ENCODE measurements at regions not wholly inside any gene's neighbourhood (a gene's known extent, or its start where the extent isn't known, plus 50 kb on each side); places are given as distances from the start of the nearest gene placed in this dataset.

DNA sequence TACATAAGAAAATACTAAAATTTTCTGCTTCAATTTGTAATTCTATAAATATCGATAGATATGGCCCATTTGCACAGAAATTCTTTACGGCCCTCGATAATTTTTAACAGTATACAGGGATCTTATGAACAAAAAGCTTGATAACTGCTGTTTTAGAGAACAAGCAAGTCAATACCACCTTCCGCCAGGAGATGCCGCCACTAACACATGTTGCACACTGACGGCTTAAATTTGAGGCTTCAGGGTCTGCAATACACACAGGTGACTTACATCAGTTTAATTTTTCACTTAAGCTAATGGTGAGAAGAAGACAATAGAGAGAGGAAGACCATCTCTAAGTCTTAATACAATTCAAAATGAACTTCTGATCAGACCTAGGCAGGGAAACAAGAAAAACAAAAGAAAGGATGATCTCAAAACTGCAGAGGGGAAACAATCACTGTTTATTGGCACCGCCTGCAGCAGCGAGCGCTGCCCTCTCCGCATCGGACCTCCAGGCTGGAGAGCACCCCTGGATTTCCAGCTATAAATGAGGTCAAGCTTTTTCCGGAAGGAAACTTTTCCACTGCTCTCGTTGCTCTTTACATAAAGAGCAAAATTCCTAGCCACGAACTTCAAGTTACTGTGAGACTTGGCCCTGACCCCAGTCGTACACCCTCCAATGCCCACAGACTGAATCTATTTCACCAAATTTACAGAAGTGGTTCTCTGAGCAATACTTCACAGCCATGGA, 53.9 kb downstream of the OTOR start:
- DNase-seq (ENCODE audit: low read depth) = peak; percentile 28

DNA sequence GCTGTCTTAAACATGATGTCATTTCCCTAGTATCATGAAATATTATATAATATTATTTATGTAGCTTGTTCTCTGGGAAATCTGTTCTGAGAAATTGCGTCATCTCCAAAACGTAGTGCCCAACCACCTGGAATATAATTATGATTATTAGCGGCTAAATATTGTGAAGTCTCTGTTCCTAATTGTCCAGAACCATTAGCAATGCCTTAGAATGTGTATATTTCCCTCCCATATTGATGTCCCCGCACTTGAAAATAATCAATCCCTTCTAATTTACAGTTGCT, 54.4 kb downstream of the OTOR start:
- no peak for DNase-seq (ENCODE audit: low read depth)

DNA sequence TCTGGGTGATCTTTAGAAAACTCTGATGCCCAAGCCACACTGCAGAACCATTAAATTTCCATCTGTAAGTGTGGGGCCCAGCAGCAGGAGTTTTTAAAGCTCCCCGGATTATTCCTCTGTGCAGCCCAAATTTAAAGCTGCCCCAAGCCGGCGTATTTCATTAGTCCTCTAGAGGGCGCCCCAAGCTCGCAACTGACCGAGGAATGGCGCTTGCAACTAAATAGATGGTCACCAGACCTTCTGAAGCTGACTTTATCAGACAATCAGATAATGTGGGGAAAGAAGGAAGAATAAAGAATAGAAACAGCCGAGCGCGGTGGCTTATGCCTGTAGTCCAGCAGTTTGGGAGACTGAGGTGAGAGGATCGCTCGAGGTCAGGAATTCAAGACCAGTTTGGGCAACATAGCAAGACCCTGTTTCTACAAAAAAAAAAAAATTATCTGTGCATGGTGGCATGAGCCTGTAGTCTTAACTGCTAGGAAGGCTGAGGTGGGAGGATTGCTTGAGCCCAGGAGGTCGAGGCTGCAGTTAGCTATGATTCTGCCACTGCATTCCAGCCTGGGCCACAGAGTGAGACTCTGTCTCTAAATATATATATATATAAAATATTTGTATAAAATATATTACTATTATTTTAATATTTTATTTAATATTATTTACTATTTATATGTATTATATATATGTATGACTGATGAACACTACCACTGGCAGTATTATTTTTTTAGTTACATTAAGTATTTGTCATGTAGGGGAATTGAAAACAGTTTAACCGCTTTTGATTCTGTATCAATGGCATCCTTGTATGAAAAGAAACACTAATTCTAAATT, 56.0 kb downstream of the OTOR start:
- no peak for DNase-seq (ENCODE audit: low read depth)

- no peak for DNase-seq (ENCODE audit: low read depth)
Observed at GRCh38 chr20:16804793-16805187, 56.6 kb downstream of the OTOR start.

- DNase-seq (ENCODE audit: low read depth) = no peak
Observed at GRCh38 chr20:16806061-16806460, 57.9 kb downstream of the OTOR start.

- no peak for DNase-seq (ENCODE audit: low read depth)
Observed at GRCh38 chr20:16806886-16807285, 58.7 kb downstream of the OTOR start.

DNA sequence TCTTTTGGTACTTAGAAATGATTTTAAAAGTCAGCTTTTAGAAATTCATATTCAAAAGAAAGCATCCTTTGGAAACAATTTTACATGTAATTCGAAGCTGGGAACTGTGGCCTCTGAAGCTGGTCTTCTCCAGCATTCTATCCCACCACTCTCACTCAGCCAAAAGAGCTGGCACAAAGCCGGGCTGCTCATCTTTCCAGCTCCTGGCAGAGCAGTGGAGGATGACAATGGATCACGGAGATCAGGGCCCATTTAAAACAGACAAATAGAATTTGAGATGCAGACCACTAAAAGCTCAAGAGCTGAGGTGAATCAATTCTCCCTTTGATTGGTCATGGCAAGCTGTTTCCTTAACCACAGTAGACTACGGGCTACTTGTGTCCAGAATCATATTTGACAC, 60.6 kb downstream of the OTOR start:
- no peak for DNase-seq (ENCODE audit: low read depth)

- no peak for DNase-seq (ENCODE audit: low read depth)
Observed at GRCh38 chr20:16810216-16810615, 62.1 kb downstream of the OTOR start.

GRCh38 chr20:16816192-16816591, 68.0 kb downstream of the OTOR start:
- no peak for DNase-seq (ENCODE audit: low read depth)

DNA sequence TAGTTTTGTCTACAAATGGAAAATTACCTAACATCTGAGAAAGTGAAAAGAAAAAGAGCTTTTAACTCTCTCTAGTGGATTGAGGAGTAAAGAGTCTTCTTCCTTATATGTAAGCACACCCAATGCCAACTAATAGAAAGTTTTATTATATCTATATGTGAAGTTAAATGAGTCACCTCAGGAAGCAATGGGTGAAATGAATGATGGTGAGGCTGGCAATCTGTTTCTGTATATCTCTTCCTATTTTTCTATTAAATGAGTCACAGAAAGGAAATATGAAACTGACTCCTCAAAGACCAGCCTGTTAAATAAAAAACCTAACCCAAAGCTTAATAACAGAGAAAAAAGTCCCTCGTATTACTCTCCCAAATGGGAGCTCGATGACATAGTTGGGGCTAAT, 71.3 kb downstream of the OTOR start:
- DNase-seq (ENCODE audit: low read depth) = no peak

DNA sequence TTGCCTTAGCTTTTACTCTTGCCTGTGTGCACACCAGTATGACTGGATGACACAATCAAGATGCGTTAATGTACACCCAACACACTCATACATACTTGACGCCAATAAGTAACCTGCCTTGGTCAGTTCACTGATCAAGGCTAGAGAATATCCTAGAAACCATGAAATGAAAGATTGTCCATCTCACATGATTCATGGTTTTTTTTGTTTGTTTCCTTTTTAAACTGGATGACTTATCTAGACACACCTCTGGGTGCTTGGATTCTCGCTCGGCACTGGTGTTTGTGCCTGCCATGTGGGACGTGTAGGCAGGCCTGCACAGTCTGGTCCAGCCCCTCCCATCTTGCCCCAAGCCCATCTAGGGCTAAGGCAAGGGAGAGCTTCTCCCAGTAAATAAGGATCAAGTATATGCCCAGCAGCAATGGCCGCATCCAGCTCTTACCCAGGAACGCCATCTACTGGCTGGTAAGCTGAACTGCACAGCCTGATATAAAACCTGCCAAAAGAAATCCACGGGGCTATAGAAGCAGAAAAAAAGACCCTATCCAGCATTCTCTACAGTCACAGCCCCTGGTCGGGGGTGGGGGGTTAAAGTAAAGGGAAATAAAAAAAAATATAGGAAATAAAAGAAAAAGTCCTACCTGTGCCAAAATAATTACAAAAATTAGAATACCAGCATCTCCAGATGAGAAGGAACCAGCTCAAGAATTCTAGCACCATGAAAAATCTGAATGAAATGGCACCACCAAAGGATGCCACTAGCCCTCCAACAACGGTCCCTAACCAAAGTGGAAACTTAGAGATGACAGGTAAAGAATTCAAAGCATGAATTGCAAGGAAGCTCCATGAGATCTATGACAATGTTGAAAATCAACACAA, 73.3 kb downstream of the OTOR start:
- DNase-seq (ENCODE audit: low read depth) = no peak

DNA sequence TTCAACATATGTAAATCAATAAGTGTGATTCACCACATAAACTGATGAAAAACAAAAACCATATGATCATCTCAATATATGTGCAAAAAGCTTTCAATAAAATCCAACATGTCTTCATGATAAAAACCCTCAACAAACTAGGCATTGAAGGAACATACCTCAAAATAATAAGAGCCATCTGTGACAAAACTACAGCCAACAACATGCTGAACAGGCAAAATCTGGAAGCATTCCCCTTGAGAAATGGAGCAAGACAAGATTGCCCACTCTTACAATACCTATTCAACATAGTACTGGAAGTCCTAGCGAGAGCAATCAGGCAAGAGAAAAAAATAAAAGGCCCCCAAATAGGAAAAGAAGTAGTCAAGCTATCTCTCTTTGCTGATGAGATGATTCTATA, 76.5 kb downstream of the OTOR start:
- no peak for DNase-seq (ENCODE audit: low read depth)

DNA sequence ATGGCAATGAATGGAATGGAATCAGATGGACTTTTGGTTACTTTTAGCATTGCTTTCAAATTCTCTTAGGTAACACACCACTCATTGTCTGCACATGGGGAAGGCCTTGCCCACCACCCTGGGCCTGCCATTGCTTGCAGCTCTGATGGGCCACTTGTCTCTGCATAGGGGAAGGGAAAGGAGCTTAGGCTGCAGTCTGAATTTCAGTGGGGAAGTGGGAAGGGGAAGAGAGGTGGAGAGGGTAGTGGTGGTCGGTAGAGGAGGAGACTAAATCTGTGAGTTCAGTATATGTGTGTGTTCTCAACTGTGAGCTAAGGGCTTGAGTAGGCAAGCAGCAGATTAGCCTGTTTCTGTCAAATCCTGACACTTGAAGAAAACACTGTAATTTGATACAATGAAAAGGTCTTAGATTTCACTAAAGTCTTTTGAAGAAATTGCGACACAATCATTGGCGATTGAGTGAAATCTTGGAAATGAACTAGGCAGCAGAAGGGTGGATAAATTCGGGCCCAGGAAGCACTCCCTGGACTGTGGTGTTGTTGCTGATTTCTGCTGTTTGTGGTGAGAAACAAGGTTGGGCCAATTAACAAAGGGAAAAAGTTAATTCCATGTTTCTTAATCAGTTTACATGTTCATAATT, 80.6 kb downstream of the OTOR start:
- no peak for DNase-seq (ENCODE audit: low read depth)

GRCh38 chr20:16835690-16836089, 87.5 kb downstream of the OTOR start:
- peak; percentile 56 for DNase-seq (ENCODE audit: low read depth)

- DNase-seq (ENCODE audit: low read depth) = no peak
Observed at GRCh38 chr20:16842486-16843120, 94.4 kb downstream of the OTOR start.

DNA sequence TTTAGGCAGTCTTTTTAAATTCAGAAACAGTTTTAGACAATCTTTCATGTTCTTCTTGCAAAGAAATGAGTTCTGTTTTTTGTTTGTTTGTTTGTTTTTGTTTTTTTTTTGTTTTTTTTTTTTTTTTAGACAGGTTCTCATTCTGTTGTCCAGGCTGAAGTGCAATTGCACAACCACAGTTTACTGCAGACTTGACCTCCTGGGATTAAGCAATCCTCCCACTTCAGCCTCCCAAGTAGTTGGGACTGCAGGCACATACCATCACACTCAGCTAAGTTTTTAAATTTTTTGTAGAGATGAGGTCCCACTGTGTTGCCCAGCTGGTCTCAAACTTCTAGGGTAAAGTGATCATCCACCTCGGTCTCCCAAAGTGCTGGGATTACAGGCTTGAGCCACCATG, 96.2 kb downstream of the OTOR start:
- no peak for DNase-seq (ENCODE audit: low read depth)

DNA sequence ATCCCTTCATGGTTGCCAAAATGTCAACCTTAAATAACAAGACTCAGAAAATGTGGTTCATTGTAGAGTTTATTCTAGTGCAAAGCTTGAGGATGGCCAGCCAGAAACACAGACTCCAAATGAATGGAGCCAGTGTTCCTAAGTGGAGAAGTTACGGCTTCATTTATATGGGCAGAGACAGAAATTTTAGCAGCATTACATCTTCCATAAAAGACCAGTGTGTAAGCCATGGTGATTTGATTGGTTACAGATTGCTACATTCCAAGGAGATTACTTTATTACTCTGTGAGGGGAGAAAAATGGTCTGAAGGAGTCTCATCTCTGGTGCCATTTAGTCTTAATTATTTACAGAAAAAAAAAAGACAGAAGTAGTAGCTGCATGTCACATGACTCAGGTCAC, 97.8 kb downstream of the OTOR start:
- DNase-seq (ENCODE audit: low read depth) = peak; percentile 31

- no peak for DNase-seq (ENCODE audit: low read depth)
Observed at GRCh38 chr20:16848061-16848460, 99.9 kb downstream of the OTOR start.

DNA sequence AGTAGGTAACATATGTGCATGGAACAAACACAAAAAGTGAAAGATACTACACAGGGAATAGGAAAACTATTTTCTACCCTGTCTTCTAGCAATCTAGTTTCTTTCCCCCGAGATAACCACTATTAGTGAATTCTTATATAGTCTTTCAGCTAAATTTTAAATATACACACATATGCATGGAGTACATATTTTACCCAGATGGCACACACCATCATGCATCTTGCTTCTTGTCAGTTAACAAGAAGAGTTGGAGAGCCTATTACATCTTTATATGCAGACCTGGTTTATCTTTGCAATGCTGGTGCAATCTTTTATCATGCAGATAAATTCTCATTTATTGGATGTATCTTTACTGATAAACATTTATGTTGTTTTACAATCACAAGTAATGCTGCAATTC, 100.4 kb downstream of the OTOR start:
- DNase-seq (ENCODE audit: low read depth) = no peak

- no peak for DNase-seq (ENCODE audit: low read depth)
Observed at GRCh38 chr20:16860914-16861313, 112.8 kb downstream of the OTOR start.

GRCh38 chr20:16861708-16862107, 113.5 kb downstream of the OTOR start:
- no peak for DNase-seq (ENCODE audit: low read depth)

DNA sequence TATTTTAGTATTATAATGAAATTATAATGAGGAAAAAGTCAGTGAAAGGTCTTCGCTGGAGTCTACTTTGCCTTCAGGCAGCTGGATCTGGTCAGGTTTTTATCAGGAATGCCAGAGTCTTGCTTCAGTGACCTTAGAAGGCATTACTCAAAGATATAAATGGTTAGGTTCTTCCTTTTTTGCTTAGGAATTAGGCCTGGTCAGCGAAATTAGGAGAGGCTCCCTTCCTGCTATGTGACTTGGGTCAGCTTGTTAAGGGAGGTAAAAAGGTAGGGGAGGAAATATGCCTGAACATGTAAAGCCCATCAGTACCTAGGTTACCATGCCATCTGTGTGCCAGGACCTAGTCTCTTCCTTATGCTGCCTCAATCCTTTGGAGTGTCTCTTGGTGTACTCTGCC, 115.1 kb downstream of the OTOR start:
- no peak for DNase-seq (ENCODE audit: low read depth)
